Endodermal cell (in vitro differentiated cells): ENCODE measurements at regions not wholly inside any gene's neighbourhood (a gene's known extent, or its start where the extent isn't known, plus 50 kb on each side); places are given as distances from the start of the nearest gene placed in this dataset.

ENCODE experiments used
- DNase-seq: peaks from one replicate; pipeline ENCODE4 v3.0.0-alpha.2; 2017
- H3K27ac ChIP-seq: 2 replicates; pipeline ENCODE4 v1.5.1; 2013; ENCODE audit warnings: mild to moderate bottlenecking, low read depth, low read length, moderate library complexity
- H3K27me3 ChIP-seq: 2 replicates; pipeline ENCODE4 v1.6.1; 2013; ENCODE audit warnings: mild to moderate bottlenecking, low read length, moderate library complexity; ENCODE audit not compliant: insufficient read depth, control insufficient read depth, poor library complexity, severe bottlenecking
- H3K36me3 ChIP-seq: 2 replicates; pipeline ENCODE4 v1.7.0; 2013; ENCODE audit warnings: mild to moderate bottlenecking, low read length, moderate library complexity; ENCODE audit not compliant: control insufficient read depth, insufficient read depth
- H3K4me1 ChIP-seq: one replicate; pipeline ENCODE4 v1.7.0; 2013; ENCODE audit warnings: low read length; ENCODE audit not compliant: control insufficient read depth, insufficient read depth
- H3K4me3 ChIP-seq: 2 replicates; pipeline ENCODE4 v1.5.1; 2013; ENCODE audit warnings: mild to moderate bottlenecking, low read length, moderate library complexity
- H3K9ac ChIP-seq: 2 replicates; pipeline ENCODE4 v1.6.1; 2013; ENCODE audit warnings: mild to moderate bottlenecking, low read length, moderate library complexity; ENCODE audit not compliant: poor library complexity, severe bottlenecking; ENCODE audit errors: extremely low read depth
- H3K9me3 ChIP-seq: 2 replicates; pipeline ENCODE4 v1.6.1; 2013; ENCODE audit warnings: mild to moderate bottlenecking, low read length, moderate library complexity; ENCODE audit not compliant: control insufficient read depth
- H3K27ac Mint-ChIP-seq: 2 replicates; pipeline ENCODE4 v1.8.0; 2020; ENCODE audit warnings: mixed read lengths
- H3K27me3 Mint-ChIP-seq: 2 replicates; pipeline ENCODE4 v1.8.0; 2021; ENCODE audit warnings: mild to moderate bottlenecking, mixed read lengths; ENCODE audit not compliant: insufficient read depth
- H3K36me3 Mint-ChIP-seq: 2 replicates; pipeline ENCODE4 v1.8.0; 2020; ENCODE audit warnings: low read depth, mixed read lengths
- H3K4me1 Mint-ChIP-seq: 2 replicates; pipeline ENCODE4 v1.8.0; 2020; ENCODE audit warnings: mixed read lengths
- H3K4me3 Mint-ChIP-seq: 2 replicates; pipeline ENCODE4 v1.8.0; 2020; ENCODE audit warnings: mild to moderate bottlenecking, moderate library complexity, mixed read lengths
- H3K9me3 Mint-ChIP-seq: 2 replicates; pipeline ENCODE4 v1.8.0; 2020; ENCODE audit warnings: mild to moderate bottlenecking, mixed read lengths
- WGBS, 2 experiments: methylation state at CpG; one replicate each; pipeline versions ENCODE4 v1.1.5 to v1.1.7; 2013; ENCODE audit warnings: missing lambda C conversion rate in 2 of 2, mixed read lengths in 1 of 2; ENCODE audit not compliant: insufficient coverage in 1 of 2, insufficient read length in 1 of 2; 5-methylcytosine and 5-hydroxymethylcytosine counted together
- TF ChIP-seq, protein P1 (sequence below): fragments of 200-600 bp; sonication (generic); conservative IDR thresholded peaks from 2 replicates; pipeline ENCODE4 v1.5.0; 2021; ENCODE audit warnings: antibody characterized with exemption, mild to moderate bottlenecking

DNA sequence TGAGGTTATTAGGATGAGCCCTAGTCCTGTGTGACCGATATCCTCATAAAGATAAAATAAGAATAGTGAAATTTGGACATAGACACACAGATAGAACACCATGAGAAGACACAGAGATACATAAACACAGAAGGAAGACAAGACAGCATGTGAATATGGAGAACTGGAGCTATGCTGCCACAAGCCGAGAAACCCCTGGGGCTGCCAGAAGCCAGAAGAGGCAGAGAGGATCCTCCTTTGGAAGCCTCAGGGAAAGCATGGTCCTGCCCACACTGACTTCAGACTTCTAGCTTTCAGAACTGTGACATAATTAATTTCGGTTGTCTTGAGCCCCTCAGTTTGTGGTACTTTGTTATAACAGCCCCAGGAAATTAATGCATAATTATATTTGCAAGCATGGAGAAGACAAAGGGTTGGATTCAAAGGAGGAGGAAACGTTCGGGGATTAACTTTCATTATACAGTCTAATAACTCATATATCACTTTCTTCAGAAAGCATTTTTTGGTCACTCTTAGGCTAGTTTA, 1501.8 kb upstream of the FLRT2 start:
- Mint-ChIP-seq H3K4me1 (peaks cover 4% of the 10 kb centered on the region), H3K4me3 (no peak overlapping the region), H3K9me3 (no peaks in the 10 kb centered on the region), H3K27ac (no peak overlapping the region), H3K27me3 (no peaks in the 10 kb centered on the region), H3K36me3 (peaks cover 2% of the 10 kb centered on the region)
- 97 to 100% methylated on average over 2 to 4 of the region's 5 CpGs for WGBS, 2 experiments
- Histone ChIP-seq H3K4me3 (no peak overlapping the region), H3K36me3 (no peaks in the 10 kb centered on the region), H3K9ac (no peak overlapping the region), H3K27me3 (no peaks in the 10 kb centered on the region), H3K27ac (no peak overlapping the region), H3K4me1 (no peaks in the 10 kb centered on the region), H3K9me3 (no peaks in the 10 kb centered on the region)
- TF ChIP-seq, protein P1, sequence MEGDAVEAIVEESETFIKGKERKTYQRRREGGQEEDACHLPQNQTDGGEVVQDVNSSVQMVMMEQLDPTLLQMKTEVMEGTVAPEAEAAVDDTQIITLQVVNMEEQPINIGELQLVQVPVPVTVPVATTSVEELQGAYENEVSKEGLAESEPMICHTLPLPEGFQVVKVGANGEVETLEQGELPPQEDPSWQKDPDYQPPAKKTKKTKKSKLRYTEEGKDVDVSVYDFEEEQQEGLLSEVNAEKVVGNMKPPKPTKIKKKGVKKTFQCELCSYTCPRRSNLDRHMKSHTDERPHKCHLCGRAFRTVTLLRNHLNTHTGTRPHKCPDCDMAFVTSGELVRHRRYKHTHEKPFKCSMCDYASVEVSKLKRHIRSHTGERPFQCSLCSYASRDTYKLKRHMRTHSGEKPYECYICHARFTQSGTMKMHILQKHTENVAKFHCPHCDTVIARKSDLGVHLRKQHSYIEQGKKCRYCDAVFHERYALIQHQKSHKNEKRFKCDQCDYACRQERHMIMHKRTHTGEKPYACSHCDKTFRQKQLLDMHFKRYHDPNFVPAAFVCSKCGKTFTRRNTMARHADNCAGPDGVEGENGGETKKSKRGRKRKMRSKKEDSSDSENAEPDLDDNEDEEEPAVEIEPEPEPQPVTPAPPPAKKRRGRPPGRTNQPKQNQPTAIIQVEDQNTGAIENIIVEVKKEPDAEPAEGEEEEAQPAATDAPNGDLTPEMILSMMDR: no peak
- DNase-seq: no peak

DNA sequence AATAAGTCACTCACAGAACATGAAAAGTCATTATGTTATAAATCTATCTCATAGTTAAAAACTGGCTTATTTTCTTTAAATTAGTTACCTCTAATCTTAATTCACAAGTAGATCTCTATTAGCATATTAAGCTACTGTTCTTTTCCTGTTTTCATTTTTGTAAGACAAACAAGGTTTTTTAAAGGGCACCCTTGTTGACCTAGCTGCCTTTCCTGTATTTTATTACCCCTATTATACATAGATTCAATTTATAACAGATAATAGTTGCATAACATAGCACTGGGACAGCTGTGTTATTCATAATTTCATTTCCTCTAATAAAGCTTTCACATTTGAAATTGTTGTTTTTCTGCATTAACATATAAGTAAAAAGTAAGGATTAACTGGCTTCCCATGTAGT, 1500.7 kb upstream of the FLRT2 start:
- Histone ChIP-seq H3K36me3 (no peaks in the 10 kb centered on the region), H3K27me3 (no peaks in the 10 kb centered on the region), H3K4me1 (no peaks in the 10 kb centered on the region), H3K4me3 (no peak overlapping the region), H3K9me3 (no peaks in the 10 kb centered on the region), H3K27ac (no peak overlapping the region), H3K9ac (no peak overlapping the region)
- TF ChIP-seq, protein P1: no peak
- no peak for DNase-seq
- Mint-ChIP-seq H3K27me3 (no peaks in the 10 kb centered on the region), H3K36me3 (no peaks in the 10 kb centered on the region), H3K4me1 (peaks cover 4% of the 10 kb centered on the region), H3K4me3 (no peak overlapping the region), H3K9me3 (no peaks in the 10 kb centered on the region), H3K27ac (no peak overlapping the region)

DNA sequence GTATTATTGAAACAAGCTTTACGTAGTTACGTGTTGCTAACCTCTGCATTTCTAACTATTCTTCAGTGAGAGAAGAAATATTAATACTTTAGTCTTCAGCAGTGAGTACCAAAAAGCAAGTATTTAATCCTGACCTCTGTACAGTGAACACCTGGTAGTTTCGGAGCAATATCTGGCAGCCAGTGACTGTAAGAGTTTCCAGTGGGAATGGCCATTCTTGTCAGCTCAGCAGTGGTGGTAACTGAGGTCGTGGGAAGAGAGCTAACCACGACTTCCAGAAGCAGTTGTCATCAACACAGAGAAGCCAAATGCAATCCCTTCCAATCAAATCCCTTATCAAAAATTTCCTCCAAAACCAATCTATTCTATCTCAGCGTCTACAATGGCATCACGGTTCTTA, 1500.2 kb upstream of the FLRT2 start:
- no peaks in the 10 kb centered on the region for H3K27me3 Mint-ChIP-seq
- H3K36me3 ChIP-seq: no peaks in the 10 kb centered on the region
- H3K4me3 ChIP-seq: no peak overlapping the region
- H3K9me3 Mint-ChIP-seq: no peaks in the 10 kb centered on the region
- H3K27ac Mint-ChIP-seq: no peak overlapping the region
- TF ChIP-seq, protein P1: no peak
- no peak overlapping the region for H3K4me3 Mint-ChIP-seq
- peaks cover 4% of the 10 kb centered on the region for H3K4me1 Mint-ChIP-seq
- H3K9me3 ChIP-seq: no peaks in the 10 kb centered on the region
- no peak overlapping the region for H3K9ac ChIP-seq
- H3K27ac ChIP-seq: no peak overlapping the region
- H3K4me1 ChIP-seq: no peaks in the 10 kb centered on the region
- 80 to 96% methylated on average over 1 to 7 of the region's 7 CpGs for WGBS, 2 experiments
- no peak for DNase-seq
- no peaks in the 10 kb centered on the region for H3K27me3 ChIP-seq
- no peaks in the 10 kb centered on the region for H3K36me3 Mint-ChIP-seq
